Fibroblast of the conjunctiva (primary cell): ENCODE measurements at regions not wholly inside any gene's neighbourhood (a gene's known extent, or its start where the extent isn't known, plus 50 kb on each side); places are given as distances from the start of the nearest gene placed in this dataset.
"Not testable (repeated sequence)": the region's sequence is repeated elsewhere in the genome, so short reads cannot be mapped to it uniquely, and the experiment has no call there.

ENCODE experiments used
- DNase-seq: peaks from one replicate; pipeline ENCODE4 v3.0.0-alpha.2; 2010; ENCODE audit warnings: low read depth

DNA sequence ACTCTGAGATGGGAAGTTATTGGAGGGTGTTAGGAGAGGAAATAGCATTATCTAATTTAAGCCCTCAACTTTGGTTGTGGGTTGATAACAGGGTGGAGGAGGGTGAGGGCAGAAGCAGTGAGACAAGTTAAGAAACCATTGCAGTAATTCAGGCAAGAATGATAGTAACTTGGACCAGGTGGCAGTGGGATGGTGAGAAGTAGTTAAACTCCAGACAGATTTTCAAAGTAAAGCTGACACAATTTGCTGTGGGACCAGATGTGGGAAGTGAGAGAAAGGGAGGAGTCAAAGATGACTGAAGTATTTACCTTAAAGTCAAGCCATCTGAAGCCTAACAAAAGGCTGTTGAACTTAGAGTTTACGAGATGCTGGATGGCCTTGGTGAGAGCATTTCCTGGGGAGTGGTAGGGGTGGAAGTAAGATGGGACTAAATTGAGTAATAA is 163.2 kb upstream of the KLF7 start:
- no peak for DNase-seq

- peak; percentile 97 for DNase-seq
These were observed 165.2 kb upstream of the KLF7 start for GRCh38 chr2:207330912-207331311.

DNA sequence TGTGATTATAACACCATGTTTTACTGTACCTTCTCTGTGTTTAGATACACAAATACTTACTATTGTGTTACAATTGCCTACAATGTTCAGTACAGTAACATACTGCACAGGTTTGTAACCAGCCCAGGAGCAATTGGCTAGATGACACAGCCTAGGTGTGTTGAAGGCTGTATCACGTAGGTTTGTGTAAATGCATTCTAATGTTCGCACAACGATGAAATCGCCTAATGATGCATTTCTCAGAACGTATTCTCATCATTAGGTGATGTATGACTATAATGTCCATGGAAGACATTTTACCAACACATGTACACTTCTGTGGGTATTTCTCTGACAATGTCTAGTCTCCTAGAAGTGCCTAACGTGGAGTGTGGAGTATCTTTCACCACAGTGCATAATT is 165.9 kb upstream of the KLF7 start:
- no peak for DNase-seq

DNA sequence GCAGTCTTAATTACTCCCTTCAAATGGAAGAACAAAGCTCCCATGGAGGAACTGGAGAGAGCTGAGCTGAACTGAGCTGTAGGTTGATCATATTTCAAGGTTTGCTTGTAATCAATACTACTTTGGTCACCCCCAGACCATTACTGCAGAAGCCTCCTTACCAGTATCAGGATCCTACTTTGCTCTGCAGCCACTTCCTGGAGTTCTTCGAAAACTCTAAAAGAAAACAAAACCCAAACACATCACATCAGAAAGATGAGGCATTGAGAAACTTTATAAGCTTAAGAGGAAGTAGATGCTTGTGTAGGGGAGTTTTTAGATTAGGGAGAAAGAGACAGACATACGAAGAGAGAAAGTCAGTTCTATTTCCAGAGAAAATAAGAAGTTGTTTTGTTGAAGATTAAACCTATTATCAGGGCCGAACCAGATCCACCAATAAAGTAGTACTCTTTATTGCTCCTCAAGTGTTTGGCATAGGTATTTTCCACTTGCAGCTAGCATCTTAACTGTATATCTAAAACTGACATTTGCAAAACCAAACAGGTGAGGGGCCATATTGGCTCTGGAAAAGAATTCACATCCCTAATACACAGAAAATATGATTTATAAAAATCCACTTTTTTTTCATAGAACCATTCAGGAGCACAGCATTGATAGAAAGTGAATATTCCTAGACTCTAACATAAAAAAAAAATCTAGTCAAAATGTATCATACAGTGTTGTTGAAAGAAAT is 166.9 kb upstream of the KLF7 start:
- DNase-seq = no peak

- no peak for DNase-seq
These were observed 168.0 kb upstream of the KLF7 start for GRCh38 chr2:207333599-207334300.

DNA sequence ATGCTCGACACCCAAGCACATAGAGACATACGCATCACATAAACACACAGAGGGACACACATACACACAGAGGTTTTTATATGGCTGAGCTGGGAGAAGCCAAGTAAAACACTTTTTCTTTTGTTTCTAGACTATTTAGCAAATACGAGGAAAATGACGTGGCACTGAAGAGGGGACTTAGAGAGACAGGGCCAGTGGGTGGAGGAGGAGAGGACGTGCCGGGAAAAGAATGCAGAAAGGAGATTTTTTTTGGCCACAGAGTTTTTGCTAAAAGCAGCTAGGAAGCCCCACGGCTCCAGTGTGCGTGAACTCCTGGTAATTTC is 168.5 kb upstream of the KLF7 start:
- peak; percentile 28 for DNase-seq

DNA sequence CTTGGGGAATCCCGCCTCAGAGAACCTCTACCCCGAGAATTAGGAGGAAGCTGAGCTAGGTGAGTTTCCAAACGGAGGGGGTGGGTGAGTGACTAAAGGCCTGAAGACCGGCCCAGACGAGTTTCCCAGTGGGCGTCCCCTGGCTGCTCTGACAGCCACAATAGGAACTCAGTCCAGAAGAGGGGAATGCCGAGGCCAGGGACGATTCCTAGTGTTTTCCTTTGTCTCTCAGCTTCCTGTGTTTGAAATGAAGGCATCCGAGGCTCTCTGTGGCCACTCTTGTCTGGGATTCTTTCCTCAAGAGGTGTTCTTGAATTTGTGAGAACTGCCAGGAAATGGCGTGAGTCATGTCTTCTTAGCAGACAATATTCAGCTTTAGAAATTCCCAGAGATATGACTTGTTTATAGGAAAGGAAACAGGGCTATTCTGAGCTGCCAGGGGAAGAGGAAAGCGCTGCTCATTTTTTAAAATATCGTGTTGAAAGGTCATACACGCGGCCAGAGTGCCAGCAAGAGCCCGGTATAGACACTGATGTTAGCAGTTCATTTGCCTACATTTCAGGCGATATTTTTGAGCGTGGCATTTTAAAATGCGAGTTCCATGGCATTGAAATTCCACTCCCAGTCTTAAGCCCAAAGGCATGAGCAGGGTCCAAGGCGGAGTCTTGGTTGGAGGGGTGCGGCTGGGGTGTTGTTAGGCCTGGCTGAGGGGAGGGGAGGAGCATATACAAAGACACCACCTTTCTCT is 169.1 kb upstream of the KLF7 start:
- peak; percentile 79 for DNase-seq

DNA sequence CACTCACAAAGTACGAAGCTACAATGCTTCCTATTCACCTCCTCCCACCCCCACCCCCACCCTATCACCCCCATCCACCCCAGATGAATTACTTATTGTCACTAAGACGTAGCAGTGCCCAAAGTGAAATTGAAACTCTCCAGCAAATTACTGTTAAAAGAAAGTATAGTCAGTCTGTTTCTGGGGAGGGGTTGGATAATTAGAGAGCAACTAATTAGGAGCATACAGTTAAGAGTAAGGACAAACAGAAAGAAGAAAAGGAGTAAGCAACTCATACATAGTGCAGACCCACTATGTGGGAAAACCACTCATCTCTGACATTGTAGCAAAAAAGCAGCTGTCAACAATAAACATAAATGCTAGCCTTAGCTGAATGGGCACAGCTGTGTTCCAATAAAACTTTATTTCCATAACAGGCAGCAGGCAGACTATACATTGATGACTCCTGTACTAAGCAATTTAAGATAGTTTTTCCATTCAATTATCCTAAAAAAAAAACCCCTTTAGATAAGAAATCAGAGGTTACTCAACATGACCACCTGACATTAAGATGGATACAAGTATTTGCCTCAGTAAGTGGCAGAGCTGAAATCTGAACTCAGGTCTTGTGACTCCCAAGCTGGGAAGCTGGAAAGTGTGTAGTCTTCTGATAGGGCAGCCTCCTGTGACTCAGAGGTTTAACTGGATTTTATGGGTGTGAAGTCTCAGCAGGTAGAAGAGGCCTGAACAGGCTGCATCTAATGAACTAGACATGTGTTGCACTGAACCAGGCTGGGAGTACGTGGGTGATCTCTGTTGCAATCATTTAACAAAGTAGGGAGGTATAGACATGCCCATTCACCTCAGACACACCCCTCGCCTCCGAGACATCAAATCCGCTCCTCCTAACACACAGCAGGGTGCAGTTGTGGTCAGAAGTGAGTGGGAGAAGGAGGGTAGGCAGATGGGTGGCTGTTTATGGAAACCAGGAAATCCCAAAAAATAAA is 171.8 kb upstream of the KLF7 start:
- DNase-seq = no peak

- DNase-seq = no peak
These were observed 172.5 kb upstream of the KLF7 start for GRCh38 chr2:207338220-207338607.

DNA sequence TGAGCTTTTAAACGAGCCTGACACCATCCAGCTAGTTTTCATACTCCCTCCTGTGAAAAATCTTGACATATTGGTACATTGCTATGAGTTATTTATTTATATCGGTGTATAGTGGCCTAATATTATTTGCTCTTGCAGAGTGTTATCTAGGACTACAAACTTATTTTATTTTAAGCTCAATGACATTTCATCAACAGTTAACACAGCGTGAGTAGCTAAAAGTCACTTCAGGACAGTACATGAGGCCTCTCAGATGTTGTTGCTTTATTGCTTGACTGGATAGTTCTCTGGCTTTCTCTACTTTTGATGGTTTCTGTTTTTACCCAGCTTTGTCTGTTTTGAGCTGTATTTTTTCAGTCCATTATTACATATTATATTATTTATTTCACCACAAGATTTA is 172.9 kb upstream of the KLF7 start:
- DNase-seq = no peak

GRCh38 chr2:207341112-207341750 is 175.5 kb upstream of the KLF7 start:
- DNase-seq = no peak

- no peak for DNase-seq
These were observed 176.1 kb upstream of the KLF7 start for GRCh38 chr2:207341804-207342203.

- not testable (repeated sequence) for DNase-seq
These were observed 179.0 kb upstream of the KLF7 start for GRCh38 chr2:207344596-207345394.

DNA sequence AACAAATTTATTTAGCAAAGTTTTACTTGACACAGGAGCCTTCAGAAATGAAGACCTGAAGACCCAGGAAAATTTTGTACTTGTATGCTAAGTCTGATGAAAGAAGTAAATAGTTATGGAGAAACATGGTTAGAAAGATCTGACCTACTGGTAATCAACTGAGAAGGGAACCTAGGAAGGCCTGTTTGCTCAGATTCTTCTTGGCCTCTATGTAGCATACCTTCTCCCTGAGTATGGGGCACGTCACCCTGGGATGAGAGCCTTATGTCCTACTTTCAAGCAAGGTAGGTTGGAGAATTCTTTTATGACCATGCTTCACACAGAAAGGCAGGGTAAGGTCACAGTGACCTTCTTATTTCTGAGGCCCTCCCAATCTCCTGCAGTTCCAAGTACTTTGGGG is 178.6 kb upstream of the CREB1 start:
- DNase-seq = no peak

- DNase-seq = no peak
These were observed 176.6 kb upstream of the CREB1 start for GRCh38 chr2:207352978-207353671.

GRCh38 chr2:207353836-207354235 is 175.9 kb upstream of the CREB1 start:
- no peak for DNase-seq

DNA sequence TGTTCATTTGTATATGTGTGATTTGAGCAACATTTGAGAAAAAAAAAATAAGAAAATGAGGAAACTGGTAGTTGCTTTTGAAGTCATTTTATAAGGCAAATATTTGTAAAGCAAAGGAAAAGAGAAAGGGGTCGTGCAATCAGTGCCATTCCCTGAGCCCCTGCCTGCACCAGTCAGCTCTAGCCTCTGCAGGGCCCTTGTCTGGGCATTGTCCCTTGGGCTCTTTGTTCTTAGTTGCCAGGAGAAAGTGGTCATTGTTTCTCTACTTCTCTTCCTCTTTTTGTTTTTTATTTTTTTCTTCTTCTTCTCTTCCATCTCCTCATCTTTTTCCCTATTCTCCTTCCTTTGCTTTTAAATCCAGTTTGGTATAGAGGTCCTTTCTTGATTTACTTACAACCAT is 175.3 kb upstream of the CREB1 start:
- DNase-seq = no peak

DNA sequence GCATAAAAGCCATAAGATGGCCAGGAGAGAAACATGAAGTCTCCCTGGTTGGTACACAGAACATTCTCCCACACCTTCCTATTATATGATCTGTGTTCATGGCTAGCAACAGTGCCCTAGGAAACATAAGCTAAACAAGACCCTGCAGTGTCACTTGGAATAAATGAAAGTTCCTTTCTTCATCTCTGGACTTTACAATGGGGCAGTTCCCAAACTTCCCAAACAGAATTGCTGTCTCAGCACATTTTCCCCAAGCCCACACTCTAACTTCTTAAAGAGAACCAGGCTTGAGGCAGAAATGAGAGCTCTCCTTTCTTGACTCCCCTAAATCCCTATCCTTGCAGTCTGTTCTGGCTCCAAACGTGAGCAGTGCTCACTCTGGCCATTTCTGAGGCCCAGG is 173.2 kb upstream of the CREB1 start:
- DNase-seq = no peak

DNA sequence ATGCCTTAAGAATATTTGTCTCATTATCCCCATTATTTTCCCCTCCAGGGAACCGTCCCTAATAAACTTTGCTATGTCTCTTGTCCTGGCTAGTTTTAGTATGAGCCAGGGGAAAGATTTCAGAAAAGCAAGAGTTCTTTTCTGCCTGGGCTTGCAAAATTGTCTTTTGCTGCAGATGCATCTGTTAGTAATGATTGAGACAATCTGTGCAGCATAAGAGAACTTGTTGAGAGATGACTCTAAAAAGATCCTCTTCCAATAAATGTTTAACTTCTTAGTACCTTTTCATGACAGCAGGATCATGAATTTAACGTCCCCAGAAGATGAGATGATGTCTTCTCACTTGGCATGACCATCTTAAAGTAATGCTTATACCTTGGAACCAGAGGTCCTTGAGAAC is 172.5 kb upstream of the CREB1 start:
- no peak for DNase-seq

GRCh38 chr2:207362716-207363115 is 167.0 kb upstream of the CREB1 start:
- no peak for DNase-seq
